Pancreas (tissue), 10 donors: ENCODE measurements at regions not wholly inside any gene's neighbourhood (a gene's known extent, or its start where the extent isn't known, plus 50 kb on each side); places are given as distances from the start of the nearest gene placed in this dataset.

Experiments used
- ATAC-seq, 4 donors: fragments of 200-7000 bp; cut with Tn5 transposase; one replicate each; pipeline versions ENCODE4 v1.8.0 to v1.9.1; 2020; ENCODE audit warnings: mild to moderate bottlenecking in 4 of 4, moderate library complexity in 4 of 4
- DNase-seq, 6 donors: peaks; one replicate each; pipeline ENCODE4 v3.0.0-alpha.2; 2020
- FAIRE-seq: peaks from 2 replicates; lab custom pipeline; 2012; peaks lifted over from hg19 to GRCh38; lab: Jason Lieb, UNC
- H3K27ac ChIP-seq, 4 donors: fragments of 200-600 bp; sonication (generic); 1 replicate in 3 of 4; 2 replicates in 1 of 4; pipeline versions ENCODE4 v1.5.0 to v1.8.0; 2020
- H3K27me3 ChIP-seq, 4 donors: fragments of 200-600 bp; one replicate each; pipeline ENCODE4 v1.8.0; 2021
- H3K36me3 ChIP-seq, 3 donors: fragments of 200-600 bp; sonication (generic) in 1 of 3; one replicate each; pipeline versions ENCODE4 v1.5.0 to v1.8.0; 2020 to 2021
- H3K4me1 ChIP-seq, 3 donors: fragments of 200-600 bp; one replicate each; pipeline ENCODE4 v1.8.0; 2021
- H3K4me3 ChIP-seq, 4 donors: fragments of 200-600 bp; sonication (generic) in 2 of 4; one replicate each; pipeline versions ENCODE4 v1.5.0 to v1.8.0; 2020 to 2021
- H3K9me3 ChIP-seq, 4 donors: fragments of 200-600 bp; one replicate each; pipeline ENCODE4 v1.8.0; 2021
- WGBS, 2 donors: extraction: QIAGEN DNeasy Blood & Tissue Kit; methylation state at CpG; one replicate each; pipeline ENCODE4 v1.1.7; 2013; 5-methylcytosine and 5-hydroxymethylcytosine counted together
- intact Hi-C, 3 donors: fragments of 100-400 bp; cut with DNase I; formaldehyde crosslinking; loops; one replicate each; pipeline versions ENCODE4 v1.11.1 to v1.14.2; 2022
- TF ChIP-seq, protein P1 (sequence below), 4 donors: fragments of 200-600 bp; sonication (generic) in 3 of 4; IDR thresholded peaks; one replicate each; pipeline versions ENCODE4 v1.5.0 to v1.8.0; 2021; ENCODE audit warnings: antibody characterized with exemption in 4 of 4
- donor health status: healthy with polysubstance abuse.
- donor health status: DM: no; HTN: no; CAD: no; lungs with moderate emphysema.
- donor health status: DM: no; HTN: no; CAD: no.
- donor health status: control.
- donor health status: control.
- donor health status: Bipolar disorder and iron deficiency.
- donor health status: DM: yes; HTN: yes; CAD: no.
- donor health status: DM: no; HTN: no; CAD: no.
- donor health status: DM: no; HTN: no; CAD: no.
- donor health status: DM: yes; HTN: yes; CAD: no.

DNA sequence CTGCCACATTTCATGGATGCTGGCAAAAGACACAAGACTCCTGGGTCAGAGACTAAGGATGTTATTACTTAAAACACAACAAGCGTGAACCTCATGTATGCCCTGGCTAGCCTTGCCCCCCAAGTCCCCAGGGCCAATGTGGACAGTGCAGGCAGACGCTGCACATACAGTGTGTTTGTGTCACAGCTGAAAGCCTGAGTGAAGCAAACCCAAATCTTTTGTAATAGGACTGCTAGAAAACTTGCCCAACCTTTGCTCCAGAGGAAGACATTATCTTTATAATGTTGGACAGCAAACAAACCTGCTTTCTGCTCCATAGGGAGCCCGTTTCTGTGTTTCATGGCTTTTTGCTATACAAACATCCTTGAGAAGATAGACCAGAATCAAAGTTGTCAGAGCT is 282.0 kb upstream of the RORA start:
- H3K27me3 ChIP-seq, result no peaks in the 10 kb centered on the region
- intact Hi-C loops, result no loop called here
- WGBS, 2 donors, result 56 to 58% methylated on average over 3 of the region's 3 CpGs
- no peaks in the 10 kb centered on the region for H3K9me3 ChIP-seq
- ATAC-seq (no peak), FAIRE-seq (no peak), DNase-seq (no peak)
- H3K4me1 ChIP-seq, result no peaks in the 10 kb centered on the region
- H3K36me3 ChIP-seq, result no peaks in the 10 kb centered on the region
- TF ChIP-seq, protein P1, sequence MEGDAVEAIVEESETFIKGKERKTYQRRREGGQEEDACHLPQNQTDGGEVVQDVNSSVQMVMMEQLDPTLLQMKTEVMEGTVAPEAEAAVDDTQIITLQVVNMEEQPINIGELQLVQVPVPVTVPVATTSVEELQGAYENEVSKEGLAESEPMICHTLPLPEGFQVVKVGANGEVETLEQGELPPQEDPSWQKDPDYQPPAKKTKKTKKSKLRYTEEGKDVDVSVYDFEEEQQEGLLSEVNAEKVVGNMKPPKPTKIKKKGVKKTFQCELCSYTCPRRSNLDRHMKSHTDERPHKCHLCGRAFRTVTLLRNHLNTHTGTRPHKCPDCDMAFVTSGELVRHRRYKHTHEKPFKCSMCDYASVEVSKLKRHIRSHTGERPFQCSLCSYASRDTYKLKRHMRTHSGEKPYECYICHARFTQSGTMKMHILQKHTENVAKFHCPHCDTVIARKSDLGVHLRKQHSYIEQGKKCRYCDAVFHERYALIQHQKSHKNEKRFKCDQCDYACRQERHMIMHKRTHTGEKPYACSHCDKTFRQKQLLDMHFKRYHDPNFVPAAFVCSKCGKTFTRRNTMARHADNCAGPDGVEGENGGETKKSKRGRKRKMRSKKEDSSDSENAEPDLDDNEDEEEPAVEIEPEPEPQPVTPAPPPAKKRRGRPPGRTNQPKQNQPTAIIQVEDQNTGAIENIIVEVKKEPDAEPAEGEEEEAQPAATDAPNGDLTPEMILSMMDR (IDR thresholded peaks at IDR 0.05), result no peak
- no peak overlapping the region for H3K27ac ChIP-seq
- H3K4me3 ChIP-seq, result no peak overlapping the region

DNA sequence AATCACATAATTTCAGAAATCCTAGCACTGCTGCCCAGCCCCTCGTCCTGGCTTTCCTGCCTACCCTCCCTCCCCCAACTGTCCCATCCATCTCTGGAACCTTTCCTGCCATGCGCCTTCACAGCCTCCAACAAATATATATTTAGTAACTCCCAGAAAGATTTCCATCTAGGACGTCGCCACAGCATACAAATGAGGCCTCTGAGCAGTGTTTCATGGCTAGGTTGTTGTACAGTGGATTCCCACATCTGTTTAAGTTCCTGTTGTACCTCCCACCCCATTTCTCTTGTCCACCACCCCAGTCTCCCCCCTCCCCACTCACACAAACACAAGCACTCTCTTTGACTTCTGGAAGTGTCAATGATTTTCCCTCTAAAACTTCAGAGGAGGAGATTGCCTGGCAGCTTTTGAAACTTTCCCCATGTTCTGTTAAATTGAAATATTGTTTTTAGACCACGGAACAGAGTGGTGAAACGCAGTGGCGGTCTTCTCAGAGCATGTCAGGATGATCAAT is 280.3 kb upstream of the RORA start:
- no peak for DNase-seq
- FAIRE-seq, result no peak
- H3K36me3 ChIP-seq, result no peaks in the 10 kb centered on the region
- no peaks in the 10 kb centered on the region for H3K9me3 ChIP-seq
- 67 to 78% methylated on average over 7 of the region's 7 CpGs for WGBS, 2 donors
- intact Hi-C loops, result no loop called here
- H3K4me1 ChIP-seq, result no peaks in the 10 kb centered on the region
- H3K4me3 ChIP-seq, result no peak overlapping the region
- TF ChIP-seq, protein P1 (IDR thresholded peaks at IDR 0.05), result no peak
- H3K27me3 ChIP-seq, result no peaks in the 10 kb centered on the region
- no peak for ATAC-seq
- no peak overlapping the region for H3K27ac ChIP-seq

DNA sequence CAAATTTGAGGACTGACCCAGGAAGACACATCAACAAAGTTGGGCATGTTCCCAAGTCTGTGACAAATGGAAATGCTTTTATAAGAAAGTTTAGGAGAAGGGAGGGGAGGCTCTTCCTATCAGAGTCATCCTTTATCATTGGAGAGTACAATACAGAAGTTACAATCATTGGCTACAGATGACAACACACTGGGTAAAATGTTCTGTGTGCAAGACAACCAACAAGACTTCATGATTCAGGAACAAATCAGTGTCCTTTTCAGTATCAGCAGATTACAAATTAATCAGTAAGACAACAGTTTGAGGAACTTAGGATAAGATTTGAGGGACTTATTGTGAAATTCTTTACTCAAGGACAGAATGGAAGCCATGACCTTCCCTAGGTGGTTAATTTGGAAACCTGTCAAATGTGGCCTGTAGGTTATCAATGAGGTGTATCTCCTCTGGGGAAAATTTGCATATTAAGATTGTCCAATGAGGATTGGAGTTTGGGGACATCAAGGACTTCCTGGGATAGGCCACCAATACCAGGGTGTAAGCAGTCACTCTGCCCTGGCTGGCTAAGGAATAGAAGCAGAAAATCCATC is 274.4 kb upstream of the RORA start:
- Histone ChIP-seq H3K4me1 (no peaks in the 10 kb centered on the region), H3K4me3 (no peak overlapping the region), H3K27me3 (peaks cover 0 to 6% (median 0%) of the 10 kb centered on the region in 4 donors), H3K36me3 (no peaks in the 10 kb centered on the region), H3K27ac (no peak overlapping the region), H3K9me3 (no peaks in the 10 kb centered on the region)
- no peak for FAIRE-seq
- DNase-seq, result no peak
- ATAC-seq, result no peak
- TF ChIP-seq, protein P1 (IDR thresholded peaks at IDR 0.05), result no peak
- intact Hi-C loops, result no loop called here

DNA sequence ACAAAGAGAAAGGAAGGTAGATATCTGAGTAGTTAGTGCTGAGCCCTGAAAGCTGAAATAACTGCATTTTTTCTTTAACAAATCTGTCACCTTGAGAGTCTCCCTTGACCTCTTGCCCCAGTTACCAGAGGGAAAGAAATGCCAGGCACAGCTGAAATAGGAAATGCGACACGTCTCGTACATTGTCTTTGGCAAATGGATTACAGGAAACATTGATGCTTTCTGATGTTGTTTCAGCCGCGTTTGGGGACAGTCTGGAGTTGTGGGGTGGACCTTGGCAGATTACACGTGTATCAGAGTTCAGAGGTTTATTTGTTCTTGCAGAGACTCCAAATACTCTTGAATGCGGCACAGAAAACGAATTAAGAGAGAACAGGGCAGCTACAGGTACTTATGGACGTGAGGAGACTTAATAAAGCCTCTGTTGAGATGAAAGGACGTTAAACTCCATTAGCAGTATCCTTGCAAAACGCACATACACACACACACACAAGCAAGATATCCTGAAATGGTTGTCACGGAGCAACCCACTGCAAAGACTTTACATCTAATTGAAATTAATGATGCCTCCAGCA is 272.8 kb upstream of the RORA start:
- Histone ChIP-seq H3K9me3 (no peaks in the 10 kb centered on the region), H3K36me3 (no peaks in the 10 kb centered on the region), H3K27me3 (peaks cover 0 to 6% (median 0%) of the 10 kb centered on the region in 4 donors), H3K4me3 (no peak overlapping the region), H3K4me1 (no peaks in the 10 kb centered on the region), H3K27ac (no peak overlapping the region)
- DNase-seq (no peak), ATAC-seq (no peak), FAIRE-seq (no peak)
- intact Hi-C loops, result no loop called here
- 38 to 52% methylated on average over 12 of the region's 12 CpGs for WGBS, 2 donors
- TF ChIP-seq, protein P1 (IDR thresholded peaks at IDR 0.05), result no peak

DNA sequence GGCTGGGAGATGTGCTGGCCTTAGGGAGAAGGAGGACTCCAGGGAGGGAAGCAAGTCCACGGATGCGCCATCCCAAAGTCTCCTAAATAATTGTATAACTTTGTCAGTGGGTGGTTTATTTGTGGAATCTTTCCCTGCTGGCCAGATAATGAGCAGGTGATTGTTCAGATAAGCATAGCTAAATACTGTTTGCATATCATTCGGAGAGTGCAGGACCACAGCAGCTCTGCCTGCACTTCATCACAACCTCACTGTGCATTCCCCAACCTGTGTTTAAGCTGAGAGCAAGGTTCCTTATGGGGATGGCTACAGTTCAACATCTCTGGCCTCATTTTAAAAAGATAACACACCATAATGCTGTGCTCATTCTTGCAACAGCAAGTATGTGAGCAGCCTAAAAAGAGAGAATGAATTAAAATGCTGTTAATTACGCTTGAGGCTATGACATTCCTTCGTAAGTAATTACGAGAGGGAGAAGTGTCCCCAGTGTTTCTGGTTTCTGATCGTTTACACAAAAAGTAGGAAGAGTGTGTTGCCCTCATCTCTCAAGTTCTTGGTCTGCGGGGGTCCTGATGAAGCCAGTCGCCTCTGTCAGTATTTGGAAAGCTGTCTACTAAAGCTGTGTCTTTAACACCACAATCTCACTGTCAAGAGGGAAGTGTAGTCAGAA is 272.0 kb upstream of the RORA start:
- no peak overlapping the region for H3K27ac ChIP-seq
- WGBS, 2 donors, result 78 to 87% methylated on average over 9 of the region's 9 CpGs
- ATAC-seq (no peak), DNase-seq (no peak), FAIRE-seq (no peak)
- intact Hi-C loops, result no loop called here
- H3K9me3 ChIP-seq, result no peaks in the 10 kb centered on the region
- no peaks in the 10 kb centered on the region for H3K4me1 ChIP-seq
- H3K27me3 ChIP-seq, result peaks cover 0 to 6% (median 0%) of the 10 kb centered on the region in 4 donors
- TF ChIP-seq, protein P1 (IDR thresholded peaks at IDR 0.05), result no peak
- no peaks in the 10 kb centered on the region for H3K36me3 ChIP-seq
- no peak overlapping the region for H3K4me3 ChIP-seq
